SK-N-SH treated with all-trans-retinoic acid at 6 μM for 48 hours (cell line): ENCODE measurements at regions not wholly inside any gene's neighbourhood (a gene's known extent, or its start where the extent isn't known, plus 50 kb on each side); places are given as distances from the start of the nearest gene placed in this dataset.
"Not testable (repeated sequence)": the region's sequence is repeated elsewhere in the genome, so short reads cannot be mapped to it uniquely, and the experiment has no call there.

Source experiments
- ATAC-seq: fragments of 200-7000 bp; cut with Tn5 transposase; 3 replicates; pipeline ENCODE4 v1.9.1; 2020; ENCODE audit warnings: mild to moderate bottlenecking, moderate library complexity
- ARNTL ChIP-seq: fragments of 450-650 bp; formaldehyde crosslinking; IDR thresholded peaks from 2 replicates; pipeline ENCODE4 v1.5.0; 2020; ENCODE audit warnings: low read depth, mild to moderate bottlenecking, moderate library complexity, borderline replicate concordance
- ESRRG ChIP-seq: fragments of 250-450 bp; sonication (Bioruptor Pico); IDR thresholded peaks from 2 replicates; pipeline ENCODE4 v1.6.1; 2021; ENCODE audit warnings: mild to moderate bottlenecking
- GLIS3 ChIP-seq: fragments of 250-450 bp; sonication (Bioruptor Pico); IDR thresholded peaks from 2 replicates; pipeline ENCODE4 v1.5.0; 2020; ENCODE audit warnings: mild to moderate bottlenecking, moderate library complexity
- ISL1 ChIP-seq: fragments of 250-450 bp; sonication (Bioruptor Pico); IDR thresholded peaks from 2 replicates; pipeline ENCODE4 v2.1.2; 2022; ENCODE audit warnings: mild to moderate bottlenecking, moderate library complexity
- OSR1 ChIP-seq: fragments of 250-450 bp; sonication (Bioruptor Pico); IDR thresholded peaks from 2 replicates; pipeline ENCODE4 v1.8.0; 2022; ENCODE audit warnings: moderate library complexity, mild to moderate bottlenecking, inconsistent platforms
- POU6F1 ChIP-seq: fragments of 250-450 bp; sonication (Bioruptor Pico); IDR thresholded peaks from 2 replicates; pipeline ENCODE4 v1.8.0; 2021; ENCODE audit warnings: low read depth, mild to moderate bottlenecking, moderate library complexity, borderline replicate concordance
- PPARA ChIP-seq: fragments of 250-450 bp; sonication (Bioruptor Pico); IDR thresholded peaks from 2 replicates; pipeline ENCODE4 v1.5.0; 2020; ENCODE audit warnings: mild to moderate bottlenecking, borderline replicate concordance
- RARB ChIP-seq: fragments of 250-450 bp; sonication (Bioruptor Pico); IDR thresholded peaks from 2 replicates; pipeline ENCODE4 v1.8.0; 2021; ENCODE audit warnings: mild to moderate bottlenecking, moderate library complexity
- SNAI2 ChIP-seq: fragments of 250-450 bp; sonication (Bioruptor Pico); IDR thresholded peaks from 2 replicates; pipeline ENCODE4 v1.5.0; 2020; ENCODE audit warnings: mild to moderate bottlenecking, moderate library complexity
- TCF4 ChIP-seq: fragments of 250-450 bp; sonication (Bioruptor Pico); IDR thresholded peaks from 2 replicates; pipeline ENCODE4 v1.8.0; 2021; ENCODE audit warnings: mild to moderate bottlenecking, moderate library complexity, borderline replicate concordance
- TOX ChIP-seq: fragments of 250-450 bp; sonication (Bioruptor Pico); IDR thresholded peaks from 2 replicates; pipeline ENCODE4 v1.8.0; 2021; ENCODE audit warnings: mild to moderate bottlenecking, moderate library complexity, borderline replicate concordance
- TSHZ2 ChIP-seq: fragments of 250-450 bp; sonication (Bioruptor Pico); IDR thresholded peaks from 2 replicates; pipeline ENCODE4 v1.5.0; 2020; ENCODE audit warnings: mild to moderate bottlenecking, moderate library complexity
- ZC3H10 ChIP-seq: fragments of 250-450 bp; sonication (Bioruptor Pico); IDR thresholded peaks from 2 replicates; pipeline ENCODE4 v1.5.1; 2021; ENCODE audit warnings: mild to moderate bottlenecking, moderate library complexity
- ZFP3 ChIP-seq: fragments of 250-450 bp; sonication (Bioruptor Pico); IDR thresholded peaks from 2 replicates; pipeline ENCODE4 v1.5.0; 2020; ENCODE audit warnings: mild to moderate bottlenecking, moderate library complexity
- ZFP30 ChIP-seq: fragments of 450-650 bp; formaldehyde crosslinking; IDR thresholded peaks from 2 replicates; pipeline ENCODE4 v1.5.0; 2022; ENCODE audit warnings: mild to moderate bottlenecking, moderate library complexity
- ZNF565 ChIP-seq: fragments of 450-650 bp; formaldehyde crosslinking; conservative IDR thresholded peaks from 2 replicates; pipeline ENCODE4 v1.5.0; 2020; ENCODE audit warnings: low read depth, mild to moderate bottlenecking, moderate library complexity
- ZNF70 ChIP-seq: fragments of 450-650 bp; formaldehyde crosslinking; IDR thresholded peaks from 2 replicates; pipeline ENCODE4 v1.5.0; 2020; ENCODE audit warnings: mild to moderate bottlenecking, moderate library complexity
- ZNF8 ChIP-seq: fragments of 450-650 bp; formaldehyde crosslinking; IDR thresholded peaks from 2 replicates; pipeline ENCODE4 v1.5.0; 2020; ENCODE audit warnings: mild to moderate bottlenecking, moderate library complexity
- TF ChIP-seq, protein P1 (sequence below): fragments of 250-450 bp; sonication (Bioruptor Pico); IDR thresholded peaks from 2 replicates; pipeline ENCODE4 v1.8.0; 2020; ENCODE audit warnings: mild to moderate bottlenecking, moderate library complexity, borderline replicate concordance
- TF ChIP-seq, protein P2 (sequence below): fragments of 250-450 bp; sonication (Bioruptor Pico); IDR thresholded peaks from 2 replicates; pipeline ENCODE4 v1.5.1; 2020; ENCODE audit warnings: low read depth, mild to moderate bottlenecking, moderate library complexity

- ATAC-seq = no peak
- TF ChIP-seq ZNF565 (CRISPR knock-in tag) = no peak
- TF ChIP-seq TCF4 (CRISPR knock-in tag) = no peak
- no peak for TF ChIP-seq ZFP30
- TF ChIP-seq ARNTL (CRISPR knock-in tag) = no peak
- TF ChIP-seq PPARA (CRISPR knock-in tag) = no peak
- TF ChIP-seq GLIS3 = no peak
- no peak for TF ChIP-seq ESRRG (CRISPR knock-in tag)
- no peak for TF ChIP-seq TOX (CRISPR knock-in tag)
- TF ChIP-seq ZFP3 (CRISPR knock-in tag) = no peak
- no peak for TF ChIP-seq ZNF8 (CRISPR knock-in tag)
- TF ChIP-seq OSR1 = no peak
- no peak for TF ChIP-seq RARB
- TF ChIP-seq SNAI2 (CRISPR knock-in tag) = no peak
- no peak for TF ChIP-seq ISL1 (CRISPR knock-in tag)
Observed at GRCh38 chr2:234363647-234364294, 133.1 kb downstream of the ARL4C start.

GRCh38 chr2:234363011-234363487 is 133.8 kb downstream of the ARL4C start:
- peak; percentile 40 for ATAC-seq
- TF ChIP-seq ZC3H10 (CRISPR knock-in tag) (no peak), ISL1 (CRISPR knock-in tag) (peak; percentile 35; the same call in 1 of the 2 replicates)

- not testable (repeated sequence) for ATAC-seq
Observed at GRCh38 chr2:234360313-234360975, 136.4 kb downstream of the ARL4C start.

GRCh38 chr2:234357666-234358065 is 139.2 kb downstream of the ARL4C start:
- no peak for ATAC-seq
- TF ChIP-seq TCF4 (CRISPR knock-in tag) (no peak), OSR1 (no peak), ZNF70 (CRISPR knock-in tag) (no peak), GLIS3 (no peak), TSHZ2 (CRISPR knock-in tag) (no peak), ZC3H10 (CRISPR knock-in tag) (no peak), ESRRG (CRISPR knock-in tag) (no peak), TOX (CRISPR knock-in tag) (no peak), POU6F1 (CRISPR knock-in tag) (no peak), ZNF8 (CRISPR knock-in tag) (no peak)
- TF ChIP-seq, protein P1, sequence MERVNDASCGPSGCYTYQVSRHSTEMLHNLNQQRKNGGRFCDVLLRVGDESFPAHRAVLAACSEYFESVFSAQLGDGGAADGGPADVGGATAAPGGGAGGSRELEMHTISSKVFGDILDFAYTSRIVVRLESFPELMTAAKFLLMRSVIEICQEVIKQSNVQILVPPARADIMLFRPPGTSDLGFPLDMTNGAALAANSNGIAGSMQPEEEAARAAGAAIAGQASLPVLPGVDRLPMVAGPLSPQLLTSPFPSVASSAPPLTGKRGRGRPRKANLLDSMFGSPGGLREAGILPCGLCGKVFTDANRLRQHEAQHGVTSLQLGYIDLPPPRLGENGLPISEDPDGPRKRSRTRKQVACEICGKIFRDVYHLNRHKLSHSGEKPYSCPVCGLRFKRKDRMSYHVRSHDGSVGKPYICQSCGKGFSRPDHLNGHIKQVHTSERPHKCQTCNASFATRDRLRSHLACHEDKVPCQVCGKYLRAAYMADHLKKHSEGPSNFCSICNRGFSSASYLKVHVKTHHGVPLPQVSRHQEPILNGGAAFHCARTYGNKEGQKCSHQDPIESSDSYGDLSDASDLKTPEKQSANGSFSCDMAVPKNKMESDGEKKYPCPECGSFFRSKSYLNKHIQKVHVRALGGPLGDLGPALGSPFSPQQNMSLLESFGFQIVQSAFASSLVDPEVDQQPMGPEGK (CRISPR knock-in tag) = no peak
- TF ChIP-seq, protein P2, sequence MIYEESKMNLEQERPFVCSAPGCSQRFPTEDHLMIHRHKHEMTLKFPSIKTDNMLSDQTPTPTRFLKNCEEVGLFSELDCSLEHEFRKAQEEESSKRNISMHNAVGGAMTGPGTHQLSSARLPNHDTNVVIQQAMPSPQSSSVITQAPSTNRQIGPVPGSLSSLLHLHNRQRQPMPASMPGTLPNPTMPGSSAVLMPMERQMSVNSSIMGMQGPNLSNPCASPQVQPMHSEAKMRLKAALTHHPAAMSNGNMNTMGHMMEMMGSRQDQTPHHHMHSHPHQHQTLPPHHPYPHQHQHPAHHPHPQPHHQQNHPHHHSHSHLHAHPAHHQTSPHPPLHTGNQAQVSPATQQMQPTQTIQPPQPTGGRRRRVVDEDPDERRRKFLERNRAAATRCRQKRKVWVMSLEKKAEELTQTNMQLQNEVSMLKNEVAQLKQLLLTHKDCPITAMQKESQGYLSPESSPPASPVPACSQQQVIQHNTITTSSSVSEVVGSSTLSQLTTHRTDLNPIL (CRISPR knock-in tag) = no peak
- TF ChIP-seq, all 23 proteins: peak for 0
